HepG2 (cell line): ENCODE measurements at regions not wholly inside any gene's neighbourhood (a gene's known extent, or its start where the extent isn't known, plus 50 kb on each side); places are given as distances from the start of the nearest gene placed in this dataset.

Experiments
- ATAC-seq: fragments of 200-7000 bp; cut with Tn5 transposase; 3 replicates; pipeline ENCODE4 v1.9.1; 2020; ENCODE audit warnings: mild to moderate bottlenecking, moderate library complexity
- BruUV-seq: library from RNA; stranded (reverse); fragments of 400-500 nt; replicated peaks from 2 replicates; lab custom pipeline; 2021; lab: Mats Ljungman, UMichigan
- CTCF ChIA-PET: fragments of 300-600 bp; formaldehyde crosslinking; extraction: SDS; loops from one replicate; lab custom pipeline; 2021; ENCODE audit warnings: low total read pairs, inconsistent platforms, low intra/inter-chr PET ratio; lab: Yijun Ruan, JAX
- POLR2A ChIA-PET: fragments of 350-600 bp; sonication (Branson Sonifier 250); formaldehyde crosslinking; loops from one replicate; lab custom pipeline; 2020; ENCODE audit warnings: antibody characterized with exemption, inconsistent platforms; lab: Yijun Ruan, JAX
- DNase-seq: peaks from one replicate; pipeline ENCODE4 v3.0.0-alpha.2; 2015; ENCODE audit warnings: low spot score
- FAIRE-seq: peaks from 3 replicates; lab custom pipeline; 2011; peaks lifted over from hg19 to GRCh38; lab: Jason Lieb, UNC
- H2AFZ ChIP-seq: one replicate; pipeline ENCODE4 v1.6.1; 2011; ENCODE audit warnings: low read length, inconsistent platforms
- H3K27ac ChIP-seq: fragments of 300-600 bp; 3 replicates; pipeline ENCODE4 v1.8.0; 2011; ENCODE audit warnings: mixed run types, mild to moderate bottlenecking, mixed read lengths, low read length, inconsistent platforms; ENCODE audit not compliant: insufficient read depth; ENCODE audit errors: extremely low read length
- H3K27me3 ChIP-seq, 2 experiments: fragments of 200-600 bp in 1 of 2; 2 replicates in 1 of 2; 3 replicates in 1 of 2; pipeline versions ENCODE4 v1.6.0 to v1.8.0; 2011; ENCODE audit warnings: low read length in 2 of 2, mild to moderate bottlenecking in 2 of 2, moderate library complexity in 2 of 2, inconsistent platforms in 1 of 2; ENCODE audit not compliant: insufficient read depth in 2 of 2, control insufficient read depth in 1 of 2
- H3K36me3 ChIP-seq, 2 experiments: fragments of 200-600 bp in 1 of 2; replicated peaks in 1 of 2; 2 replicates in 1 of 2; 3 replicates in 1 of 2; pipeline versions ENCODE4 v1.5.1 to v1.8.0; 2011; ENCODE audit warnings: low read length in 2 of 2, inconsistent platforms in 1 of 2; ENCODE audit not compliant: insufficient read depth in 2 of 2, control insufficient read depth in 1 of 2
- H3K4me1 ChIP-seq: 2 replicates; pipeline ENCODE4 v1.5.1; 2012; ENCODE audit warnings: low read length, inconsistent platforms; ENCODE audit not compliant: insufficient read depth
- H3K4me2 ChIP-seq: 2 replicates; pipeline ENCODE4 v1.6.0; 2011; ENCODE audit warnings: low read depth, low read length, inconsistent platforms
- H3K4me3 ChIP-seq, 3 experiments: fragments of 200-600 bp in 1 of 3; sonication (generic), shearing (Covaris generic) in 1 of 3; replicated peaks in 1 of 3; 2 replicates each; pipeline ENCODE4 v1.5.1; 2011 to 2016; ENCODE audit warnings: low read length in 3 of 3, inconsistent platforms in 2 of 3, low read depth in 2 of 3, mild to moderate bottlenecking in 2 of 3, control low read depth in 1 of 3, mixed read lengths in 1 of 3; ENCODE audit not compliant: insufficient read depth in 1 of 3
- H3K79me2 ChIP-seq: one replicate; pipeline ENCODE4 v1.6.1; 2011; ENCODE audit warnings: low read length, inconsistent platforms; ENCODE audit not compliant: insufficient read depth
- H3K9ac ChIP-seq: 2 replicates; pipeline ENCODE4 v1.6.0; 2011; ENCODE audit warnings: mild to moderate bottlenecking, low read depth, low read length, inconsistent platforms; ENCODE audit not compliant: insufficient read depth
- H3K9me3 ChIP-seq: 2 replicates; pipeline ENCODE4 v1.5.1; 2012; ENCODE audit warnings: mild to moderate bottlenecking, low read length
- H4K20me1 ChIP-seq: 2 replicates; pipeline ENCODE4 v1.6.0; 2011; ENCODE audit warnings: inconsistent platforms, mild to moderate bottlenecking, low read length, moderate library complexity; ENCODE audit not compliant: insufficient read depth
- CREBL2 ChIP-seq: sonication (generic); formaldehyde crosslinking; IDR thresholded peaks from 2 replicates; pipeline ENCODE4 v1.8.1; 2023; ENCODE audit warnings: missing genetic modification reagents, mild to moderate bottlenecking, borderline replicate concordance
- GABPB1 ChIP-seq: IDR thresholded peaks from 2 replicates; pipeline ENCODE4 v1.6.1; 2016; ENCODE audit warnings: mild to moderate bottlenecking, missing genetic modification reagents, moderate library complexity, missing compliant biosample characterization
- KMT2A ChIP-seq: sonication (generic); formaldehyde crosslinking; IDR thresholded peaks from 2 replicates; pipeline ENCODE4 v1.4.0; 2020; ENCODE audit warnings: missing genetic modification reagents
- NAIF1 ChIP-seq: sonication (generic); formaldehyde crosslinking; IDR thresholded peaks from 2 replicates; pipeline ENCODE4 v1.5.0; 2020; ENCODE audit warnings: mild to moderate bottlenecking, missing genetic modification reagents, borderline replicate concordance
- TCF12 ChIP-seq, 2 experiments: fragments of 450-650 bp in 1 of 2; sonication (generic) in 1 of 2; formaldehyde crosslinking in 1 of 2; IDR thresholded peaks; 2 replicates each; pipeline versions ENCODE4 v1.6.1 to v1.8.0; 2017 to 2022; ENCODE audit warnings: antibody characterized with exemption in 1 of 2, mild to moderate bottlenecking in 1 of 2, missing genetic modification reagents in 1 of 2, moderate library complexity in 1 of 2
- ZNF335 ChIP-seq: sonication (generic); formaldehyde crosslinking; IDR thresholded peaks from 2 replicates; pipeline ENCODE4 v1.4.0; 2020; ENCODE audit warnings: missing genetic modification reagents
- ZNF703 ChIP-seq: sonication (generic); formaldehyde crosslinking; IDR thresholded peaks from 2 replicates; pipeline ENCODE4 v1.5.1; 2020; ENCODE audit warnings: missing genetic modification reagents, mild to moderate bottlenecking, moderate library complexity, borderline replicate concordance
- ZNF713 ChIP-seq: sonication (generic); formaldehyde crosslinking; IDR thresholded peaks from 2 replicates; pipeline ENCODE4 v1.4.0; 2020; ENCODE audit warnings: mild to moderate bottlenecking, missing genetic modification reagents
- ZNF792 ChIP-seq: IDR thresholded peaks from 2 replicates; pipeline ENCODE4 v1.6.1; 2016
- WGBS: methylation state at CpG from one replicate; pipeline ENCODE4 v1.1.6; 2017; ENCODE audit warnings: low lambda C conversion rate; 5-methylcytosine and 5-hydroxymethylcytosine counted together
- in situ Hi-C: cut with HindIII; loops from 2 replicates; pipeline ENCODE4 v1.10.0; 2017; ENCODE audit warnings: low pct_unique_long_range_greater_than_20kb; ENCODE audit not compliant: extremely low pct_ligation_motif_present
- intact Hi-C: fragments of 100-400 bp; cut with micrococcal nuclease; formaldehyde crosslinking; loops from one replicate; pipeline ENCODE4 v1.10.0; 2022; ENCODE audit not compliant: unreplicated experiment
- TF ChIP-seq, protein P1 (sequence below): sonication (generic); formaldehyde crosslinking; conservative IDR thresholded peaks from 2 replicates; pipeline ENCODE4 v1.8.0; 2022; ENCODE audit warnings: mild to moderate bottlenecking, moderate library complexity, missing genetic modification reagents

GRCh38 chr10:3312403-3312940, 139.9 kb upstream of the PITRM1 start (continued):
- no peak for TF ChIP-seq NAIF1
- TF ChIP-seq CREBL2 (CRISPR knock-in tag), result no peak
- TF ChIP-seq KMT2A (CRISPR knock-in tag), result no peak
- TF ChIP-seq ZNF703, result no peak

- intact Hi-C loops, result no loop called here
- Histone ChIP-seq H3K27ac (no peak overlapping the region), H3K4me1 (no peaks in the 10 kb centered on the region), H3K9ac (no peak overlapping the region), H3K36me3 (no peaks in the 10 kb centered on the region), H3K27me3 (peaks cover 0 to 16% of the 10 kb centered on the region in 2 experiments; a peak in 3 of 5 replicates), H4K20me1 (no peaks in the 10 kb centered on the region), H3K79me2 (no peaks in the 10 kb centered on the region), H3K9me3 (no peaks in the 10 kb centered on the region), H2AFZ (no peak overlapping the region), H3K4me2 (no peak overlapping the region), H3K4me3 (no peak overlapping the region)
- DNase-seq, result no peak
- no peak for TF ChIP-seq GABPB1 (CRISPR knock-in tag)
- TF ChIP-seq ZNF713 (CRISPR knock-in tag), result no peak
- TF ChIP-seq ZNF792 (CRISPR knock-in tag), result no peak
- TF ChIP-seq TCF12 (IDR thresholded peaks at IDR 0.05), result no peak
- no peak for TF ChIP-seq TCF12 (CRISPR knock-in tag; IDR thresholded peaks at IDR 0.05)
- TF ChIP-seq, protein P1, sequence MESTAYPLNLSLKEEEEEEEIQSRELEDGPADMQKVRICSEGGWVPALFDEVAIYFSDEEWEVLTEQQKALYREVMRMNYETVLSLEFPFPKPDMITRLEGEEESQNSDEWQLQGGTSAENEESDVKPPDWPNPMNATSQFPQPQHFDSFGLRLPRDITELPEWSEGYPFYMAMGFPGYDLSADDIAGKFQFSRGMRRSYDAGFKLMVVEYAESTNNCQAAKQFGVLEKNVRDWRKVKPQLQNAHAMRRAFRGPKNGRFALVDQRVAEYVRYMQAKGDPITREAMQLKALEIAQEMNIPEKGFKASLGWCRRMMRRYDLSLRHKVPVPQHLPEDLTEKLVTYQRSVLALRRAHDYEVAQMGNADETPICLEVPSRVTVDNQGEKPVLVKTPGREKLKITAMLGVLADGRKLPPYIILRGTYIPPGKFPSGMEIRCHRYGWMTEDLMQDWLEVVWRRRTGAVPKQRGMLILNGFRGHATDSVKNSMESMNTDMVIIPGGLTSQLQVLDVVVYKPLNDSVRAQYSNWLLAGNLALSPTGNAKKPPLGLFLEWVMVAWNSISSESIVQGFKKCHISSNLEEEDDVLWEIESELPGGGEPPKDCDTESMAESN, result no peak
- no peak for TF ChIP-seq ZNF335 (CRISPR knock-in tag)
- in situ Hi-C loops, result no loop called here
- POLR2A ChIA-PET, result no interaction called here
- no peak for ATAC-seq
- WGBS, result 25% methylated on average over 8 of the region's 8 CpGs
- no peak for FAIRE-seq
- CTCF ChIA-PET, result no interaction called here
- no TSS peak for BruUV-seq
These were observed 137.6 kb upstream of the PITRM1 start for GRCh38 chr10:3310016-3310784.
